ENCODE measurements at regions not wholly inside any gene's neighbourhood (a gene's known extent, or its start where the extent isn't known, plus 50 kb on each side); places are given as distances from the start of the nearest gene placed in this dataset.

- BruUV-seq (replicated peaks): no TSS peak
- Mint-ChIP-seq H3K9me3 (ENCODE audit: low read depth, unreplicated experiment) (no peaks in the 10 kb centered on the region), H3K27me3 (ENCODE audit: unreplicated experiment) (no peaks in the 10 kb centered on the region), H3K4me3 (ENCODE audit: low read depth, unreplicated experiment) (no peak overlapping the region), H3K4me1 (ENCODE audit: low read depth, unreplicated experiment) (no peaks in the 10 kb centered on the region), H3K36me3 (ENCODE audit: insufficient read depth, unreplicated experiment) (no peaks in the 10 kb centered on the region), H3K27ac (ENCODE audit: unreplicated experiment) (no peak overlapping the region)
- DNase-seq: no peak
- CTCF ChIA-PET: no interaction called here
- no peak for TF ChIP-seq CTCF (IDR thresholded peaks at IDR 0.05; ENCODE audit: unreplicated experiment)
- intact Hi-C loops (cut with micrococcal nuclease; ENCODE audit: unreplicated experiment): no loop called here
Measured at GRCh38 chr12:76698966-76699365, 64.9 kb upstream of the ZDHHC17 start.

- no peaks in the 10 kb centered on the region for H3K4me1 Mint-ChIP-seq (ENCODE audit: low read depth, unreplicated experiment)
- no peaks in the 10 kb centered on the region for H3K36me3 Mint-ChIP-seq (ENCODE audit: insufficient read depth, unreplicated experiment)
- H3K27me3 Mint-ChIP-seq (ENCODE audit: unreplicated experiment): no peaks in the 10 kb centered on the region
- H3K9me3 Mint-ChIP-seq (ENCODE audit: low read depth, unreplicated experiment): no peaks in the 10 kb centered on the region
- intact Hi-C loops (cut with micrococcal nuclease; ENCODE audit: unreplicated experiment): no loop called here
- no peak overlapping the region for H3K4me3 Mint-ChIP-seq (ENCODE audit: low read depth, unreplicated experiment)
- no TSS peak for BruUV-seq (replicated peaks)
- no peak overlapping the region for H3K27ac Mint-ChIP-seq (ENCODE audit: unreplicated experiment)
- CTCF ChIA-PET: no interaction called here
- TF ChIP-seq CTCF (IDR thresholded peaks at IDR 0.05; ENCODE audit: unreplicated experiment): no peak
- no peak for DNase-seq
Measured at GRCh38 chr12:76701690-76702089, 62.2 kb upstream of the ZDHHC17 start.

- no peaks in the 10 kb centered on the region for H3K27me3 Mint-ChIP-seq (ENCODE audit: unreplicated experiment)
- CTCF ChIA-PET: interaction anchor here (0.5 kb wide), 1 partner anchor 224 kb away, joined by 4 read pairs; no protein-coding TSS in a partner anchor
- no peaks in the 10 kb centered on the region for H3K9me3 Mint-ChIP-seq (ENCODE audit: low read depth, unreplicated experiment)
- H3K4me1 Mint-ChIP-seq (ENCODE audit: low read depth, unreplicated experiment): no peaks in the 10 kb centered on the region
- intact Hi-C loops (cut with micrococcal nuclease; ENCODE audit: unreplicated experiment): no loop called here
- DNase-seq: no peak
- H3K4me3 Mint-ChIP-seq (ENCODE audit: low read depth, unreplicated experiment): no peak overlapping the region
- H3K36me3 Mint-ChIP-seq (ENCODE audit: insufficient read depth, unreplicated experiment): no peaks in the 10 kb centered on the region
- no peak overlapping the region for H3K27ac Mint-ChIP-seq (ENCODE audit: unreplicated experiment)
- no TSS peak for BruUV-seq (replicated peaks)
- no peak for TF ChIP-seq CTCF (IDR thresholded peaks at IDR 0.05; ENCODE audit: unreplicated experiment)
Measured at GRCh38 chr12:76702946-76703345, 61.0 kb upstream of the ZDHHC17 start.

GRCh38 chr12:76704693-76705092 is 59.2 kb upstream of the ZDHHC17 start:
- no peaks in the 10 kb centered on the region for H3K36me3 Mint-ChIP-seq (ENCODE audit: insufficient read depth, unreplicated experiment)
- TF ChIP-seq CTCF (IDR thresholded peaks at IDR 0.05; ENCODE audit: unreplicated experiment): no peak
- no peak overlapping the region for H3K27ac Mint-ChIP-seq (ENCODE audit: unreplicated experiment)
- H3K27me3 Mint-ChIP-seq (ENCODE audit: unreplicated experiment): no peaks in the 10 kb centered on the region
- no peaks in the 10 kb centered on the region for H3K9me3 Mint-ChIP-seq (ENCODE audit: low read depth, unreplicated experiment)
- CTCF ChIA-PET: no interaction called here
- BruUV-seq (replicated peaks): no TSS peak
- no peaks in the 10 kb centered on the region for H3K4me1 Mint-ChIP-seq (ENCODE audit: low read depth, unreplicated experiment)
- DNase-seq: no peak
- no peak overlapping the region for H3K4me3 Mint-ChIP-seq (ENCODE audit: low read depth, unreplicated experiment)
- intact Hi-C loops (cut with micrococcal nuclease; ENCODE audit: unreplicated experiment): no loop called here

GRCh38 chr12:76706101-76706500 is 57.8 kb upstream of the ZDHHC17 start:
- Mint-ChIP-seq H3K36me3 (ENCODE audit: insufficient read depth, unreplicated experiment) (no peaks in the 10 kb centered on the region), H3K27ac (ENCODE audit: unreplicated experiment) (no peak overlapping the region), H3K4me1 (ENCODE audit: low read depth, unreplicated experiment) (no peaks in the 10 kb centered on the region), H3K9me3 (ENCODE audit: low read depth, unreplicated experiment) (no peaks in the 10 kb centered on the region), H3K27me3 (ENCODE audit: unreplicated experiment) (no peaks in the 10 kb centered on the region), H3K4me3 (ENCODE audit: low read depth, unreplicated experiment) (no peak overlapping the region)
- TF ChIP-seq CTCF (IDR thresholded peaks at IDR 0.05; ENCODE audit: unreplicated experiment): no peak
- DNase-seq: no peak
- no TSS peak for BruUV-seq (replicated peaks)
- CTCF ChIA-PET: no interaction called here
- intact Hi-C loops (cut with micrococcal nuclease; ENCODE audit: unreplicated experiment): no loop called here

All from Calu3 (cell line).